ENCODE measurements at regions not wholly inside any gene's neighbourhood (a gene's known extent, or its start where the extent isn't known, plus 50 kb on each side); places are given as distances from the start of the nearest gene placed in this dataset.

- no peak overlapping the region for H3K4me3 ChIP-seq (ENCODE audit: low read depth in 2 of 2, low read length in 2 of 2)
- no peak for TF ChIP-seq SIN3A (IDR thresholded peaks at IDR 0.05; ENCODE audit: borderline replicate concordance, insufficient read depth, low read depth, low read length)
- TF ChIP-seq POLR2AphosphoS5 (IDR thresholded peaks at IDR 0.05; ENCODE audit: low read depth, low read length): no peak
- TF ChIP-seq CTCF (IDR thresholded peaks at IDR 0.05): no peak
- no peak for TF ChIP-seq REST (IDR thresholded peaks at IDR 0.05; ENCODE audit: insufficient read depth in 1 of 2, low read depth in 2 of 2, low read length in 1 of 2)
- TF ChIP-seq TCF7L2 (IDR thresholded peaks at IDR 0.05; ENCODE audit: low read depth, low read length): no peak
- ATAC-seq (no peak), DNase-seq (ENCODE audit: low read depth, low spot score) (no peak)
- no peak overlapping the region for H3K27ac ChIP-seq (ENCODE audit: low read length)
- ChIA-PET POLR2A (no interaction called here), CTCF (no interaction called here)
- no peaks in the 10 kb centered on the region for H3K4me1 ChIP-seq (ENCODE audit: control insufficient read depth, insufficient read depth, low read length)
- in situ Hi-C loops (cut with HindIII; ENCODE audit: low pct_unique_long_range_greater_than_20kb, low sequenced_read_pairs) (no loop called here), intact Hi-C loops (cut with micrococcal nuclease; ENCODE audit: unreplicated experiment) (no loop called here)
- H3K27me3 ChIP-seq (ENCODE audit: control insufficient read depth, insufficient read depth, low read length): no peaks in the 10 kb centered on the region
- no TSS peak for BruUV-seq (replicated peaks)
- no peaks in the 10 kb centered on the region for H3K36me3 ChIP-seq (ENCODE audit: control insufficient read depth, insufficient read depth, low read length)
- H3K9me3 ChIP-seq (ENCODE audit: control insufficient read depth, insufficient read depth, low read depth, low read length): no peaks in the 10 kb centered on the region
These were observed 237.9 kb downstream of the TAF11L14 start for GRCh38 chr5:17872204-17872603.

GRCh38 chr5:17878541-17878940 lies 244.3 kb downstream of the TAF11L14 start:
- in situ Hi-C loops (cut with HindIII; ENCODE audit: low pct_unique_long_range_greater_than_20kb, low sequenced_read_pairs): no loop called here
- no TSS peak for BruUV-seq (replicated peaks)
- no peaks in the 10 kb centered on the region for H3K4me1 ChIP-seq (ENCODE audit: control insufficient read depth, insufficient read depth, low read length)
- ChIA-PET CTCF (no interaction called here), POLR2A (no interaction called here)
- TF ChIP-seq CTCF (IDR thresholded peaks at IDR 0.05): no peak
- TF ChIP-seq TCF7L2 (IDR thresholded peaks at IDR 0.05; ENCODE audit: low read depth, low read length): no peak
- TF ChIP-seq POLR2AphosphoS5 (IDR thresholded peaks at IDR 0.05; ENCODE audit: low read depth, low read length): no peak
- no peak for TF ChIP-seq SIN3A (IDR thresholded peaks at IDR 0.05; ENCODE audit: borderline replicate concordance, insufficient read depth, low read depth, low read length)
- no peak for TF ChIP-seq REST (IDR thresholded peaks at IDR 0.05; ENCODE audit: insufficient read depth in 1 of 2, low read depth in 2 of 2, low read length in 1 of 2)
- no peaks in the 10 kb centered on the region for H3K36me3 ChIP-seq (ENCODE audit: control insufficient read depth, insufficient read depth, low read length)
- intact Hi-C loops (cut with micrococcal nuclease; ENCODE audit: unreplicated experiment): no loop called here
- no peak overlapping the region for H3K27ac ChIP-seq (ENCODE audit: low read length)
- ATAC-seq (no peak), DNase-seq (ENCODE audit: low read depth, low spot score) (no peak)
- no peaks in the 10 kb centered on the region for H3K9me3 ChIP-seq (ENCODE audit: control insufficient read depth, insufficient read depth, low read depth, low read length)
- no peaks in the 10 kb centered on the region for H3K27me3 ChIP-seq (ENCODE audit: control insufficient read depth, insufficient read depth, low read length)
- H3K4me3 ChIP-seq (ENCODE audit: low read depth in 2 of 2, low read length in 2 of 2): no peak overlapping the region
